LHCN-M2 (cell line): ENCODE measurements at regions not wholly inside any gene's neighbourhood (a gene's known extent, or its start where the extent isn't known, plus 50 kb on each side); places are given as distances from the start of the nearest gene placed in this dataset.
"Not testable (repeated sequence)": the region's sequence is repeated elsewhere in the genome, so short reads cannot be mapped to it uniquely, and the experiment has no call there.

Experiments
- DNase-seq: peaks from one replicate; pipeline ENCODE4 v3.0.0-alpha.2; 2012; ENCODE audit warnings: low read depth

- no peak for DNase-seq
Observed at GRCh38 chr5:82656341-82656761, 378.2 kb upstream of the RPS23 start.

- no peak for DNase-seq
Observed at GRCh38 chr5:82655078-82655477, 376.9 kb upstream of the RPS23 start.

- no peak for DNase-seq
Observed at GRCh38 chr5:82649943-82650342, 371.8 kb upstream of the RPS23 start.

- no peak for DNase-seq
Observed at GRCh38 chr5:82644766-82645165, 366.6 kb upstream of the RPS23 start.

GRCh38 chr5:82644229-82644628 is 366.1 kb upstream of the RPS23 start:
- no peak for DNase-seq

- DNase-seq: no peak
Observed at GRCh38 chr5:82642313-82642712, 364.2 kb upstream of the RPS23 start.

- DNase-seq: peak; percentile 79
Observed at GRCh38 chr5:82641331-82642003, 363.3 kb upstream of the RPS23 start.

GRCh38 chr5:82640916-82641315 is 362.8 kb upstream of the RPS23 start:
- DNase-seq: no peak

- DNase-seq: no peak
Observed at GRCh38 chr5:82639393-82640144, 361.4 kb upstream of the RPS23 start.

- no peak for DNase-seq
Observed at GRCh38 chr5:82636591-82636990, 358.4 kb upstream of the RPS23 start.

GRCh38 chr5:82635561-82636288 is 357.6 kb upstream of the RPS23 start:
- DNase-seq: peak; percentile 48

GRCh38 chr5:82628364-82628910 is 350.3 kb upstream of the RPS23 start:
- no peak for DNase-seq

GRCh38 chr5:82626905-82627591 is 348.9 kb upstream of the RPS23 start:
- DNase-seq: not testable (repeated sequence)

- not testable (repeated sequence) for DNase-seq
Observed at GRCh38 chr5:82626012-82626411, 347.9 kb upstream of the RPS23 start.

GRCh38 chr5:82624062-82624461 is 345.9 kb upstream of the RPS23 start:
- DNase-seq: no peak

GRCh38 chr5:82622711-82623514 is 344.8 kb upstream of the RPS23 start:
- no peak for DNase-seq

- DNase-seq: peak; percentile 26
Observed at GRCh38 chr5:82622205-82622604, 344.1 kb upstream of the RPS23 start.

- DNase-seq: peak; percentile 18
Observed at GRCh38 chr5:82620957-82621600, 342.9 kb upstream of the RPS23 start.

- no peak for DNase-seq
Observed at GRCh38 chr5:82619097-82619496, 340.9 kb upstream of the RPS23 start.

GRCh38 chr5:82614706-82615105 is 336.6 kb upstream of the RPS23 start:
- DNase-seq: no peak
